ENCODE measurements at regions not wholly inside any gene's neighbourhood (a gene's known extent, or its start where the extent isn't known, plus 50 kb on each side); places are given as distances from the start of the nearest gene placed in this dataset.

- no peak for TF ChIP-seq CTCF (IDR thresholded peaks at IDR 0.05)
- no peak for TF ChIP-seq JUND (IDR thresholded peaks at IDR 0.05)
- TF ChIP-seq EP300 (IDR thresholded peaks at IDR 0.05; ENCODE audit: borderline replicate concordance in 1 of 2, low read depth in 1 of 2, low read length in 1 of 2): no peak
- TF ChIP-seq SMC3 (IDR thresholded peaks at IDR 0.05; ENCODE audit: low read depth, low read length): no peak
- TF ChIP-seq RAD21 (IDR thresholded peaks at IDR 0.05; ENCODE audit: low read length): no peak
- TF ChIP-seq YY1 (IDR thresholded peaks at IDR 0.05; ENCODE audit: low read depth): no peak
- TF ChIP-seq ZBTB33 (IDR thresholded peaks at IDR 0.05; ENCODE audit: borderline replicate concordance, low read depth): no peak
- no peak for TF ChIP-seq USF2 (IDR thresholded peaks at IDR 0.05; ENCODE audit: borderline replicate concordance, low read depth, low read length)
- Histone ChIP-seq H3F3A (replicated peaks; ENCODE audit: insufficient read depth) (peaks cover 7% of the 10 kb centered on the region), H3K9me2 (no peaks in the 10 kb centered on the region), H3K4me2 (peak overlapping the region; percentile 89), H3K9me3 (no peaks in the 10 kb centered on the region), H3K27ac (ENCODE audit: low read depth in 2 of 2, low read length in 1 of 2) (peak overlapping the region; percentile 61 to 99), H3K4me1 (ENCODE audit: control insufficient read depth in 1 of 2, insufficient read depth in 2 of 2, low read depth in 1 of 2, low read length in 1 of 2) (peaks cover 16 to 36% of the 10 kb centered on the region in 2 experiments; a peak in 3 of 4 replicates), H4K20me1 (ENCODE audit: insufficient read depth) (no peaks in the 10 kb centered on the region), H3K4me3 (ENCODE audit: low read depth in 2 of 2, low read length in 1 of 2) (peak overlapping the region; percentile 61 to 75), H3K9ac (peak overlapping the region; percentile 65), H3K27me3 (ENCODE audit: insufficient read depth) (no peaks in the 10 kb centered on the region), H2AFZ (ENCODE audit: low read depth) (peak overlapping the region; percentile 4; the same call in 1 of the 2 replicates), H3K36me3 (replicated peaks in 1 of 2; ENCODE audit: control insufficient read depth in 1 of 2, insufficient read depth in 2 of 2, low read length in 1 of 2) (peaks cover 0 to 3% of the 10 kb centered on the region in 2 experiments), H3K79me2 (ENCODE audit: insufficient read depth) (no peaks in the 10 kb centered on the region)
- WGBS (ENCODE audit: low lambda C conversion rate): 5% methylated on average over 17 of the region's 17 CpGs
- ChIA-PET POLR2A (interaction anchor here (0.7 to 6.0 kb wide), 15 partner anchors 59 to 1377 kb away, joined by 3 to 173 read pairs (median 4); partner anchors contain the start of gene SOX4), CTCF (interaction anchor here (0.6 to 6.2 kb wide), 7 partner anchors 147 to 1582 kb away, joined by 3 to 64 read pairs (median 6); partner anchors contain the start of gene SOX4)
- DNase-seq: peak; percentile 40
Observed at GRCh38 chr6:22146678-22146930, 150.2 kb downstream of the PRL start.

DNA sequence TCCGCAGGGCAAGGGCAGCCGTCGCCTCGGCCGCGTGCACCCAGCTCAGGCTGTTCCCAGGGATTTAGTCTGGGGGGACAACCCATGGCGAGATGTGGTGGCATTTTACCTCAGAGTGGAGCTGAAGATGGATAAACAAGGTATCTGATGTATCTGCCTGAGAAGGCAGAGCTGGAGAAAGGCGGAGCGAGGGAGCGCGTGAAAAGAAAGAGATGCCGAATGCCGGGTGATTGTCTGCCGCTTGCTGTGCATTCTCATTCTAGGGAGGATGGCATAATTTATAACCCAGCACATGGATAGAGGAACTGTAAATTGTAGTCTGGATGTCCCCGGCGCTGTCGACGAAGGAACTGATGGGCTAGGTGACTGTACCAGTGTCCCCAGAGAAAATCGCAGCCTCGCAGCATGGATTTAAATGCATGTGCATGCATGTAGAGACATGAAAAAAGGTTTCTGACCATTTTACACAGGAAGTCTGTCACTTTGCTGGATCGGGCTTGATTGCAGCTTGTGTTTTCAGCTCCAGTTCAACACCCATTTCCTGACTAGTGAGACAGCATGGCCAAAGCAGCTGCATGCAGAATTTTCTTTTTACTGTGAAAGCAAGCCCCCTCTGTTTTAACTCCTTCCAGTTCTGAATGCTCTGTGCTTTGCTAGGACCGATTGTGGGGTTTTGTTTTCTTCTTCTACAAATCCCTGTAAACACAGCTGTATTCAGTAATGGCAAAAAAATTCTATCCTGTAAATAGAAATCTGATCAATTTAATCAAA lies 149.7 kb downstream of the PRL start:
- no peak for DNase-seq
- CTCF ChIA-PET: interaction anchor here (0.6 to 6.2 kb wide), 10 partner anchors 148 to 1583 kb away, joined by 3 to 64 read pairs (median 6); partner anchors contain the start of gene SOX4

More for the DNA sequence above, 149.7 kb downstream of the PRL start:
- Histone ChIP-seq H3K9ac (peak overlapping the region; percentile 65), H3K27me3 (ENCODE audit: insufficient read depth) (no peaks in the 10 kb centered on the region), H3K79me2 (ENCODE audit: insufficient read depth) (no peaks in the 10 kb centered on the region), H3K27ac (ENCODE audit: low read depth in 2 of 2, low read length in 1 of 2) (peak overlapping the region; percentile 61 to 99), H3K4me1 (ENCODE audit: control insufficient read depth in 1 of 2, insufficient read depth in 2 of 2, low read depth in 1 of 2, low read length in 1 of 2) (peaks cover 16 to 31% of the 10 kb centered on the region in 2 experiments; a peak in 3 of 4 replicates), H3K36me3 (replicated peaks in 1 of 2; ENCODE audit: control insufficient read depth in 1 of 2, insufficient read depth in 2 of 2, low read length in 1 of 2) (peaks cover 0 to 6% of the 10 kb centered on the region in 2 experiments), H4K20me1 (ENCODE audit: insufficient read depth) (no peaks in the 10 kb centered on the region), H3K4me3 (ENCODE audit: low read depth in 2 of 2, low read length in 1 of 2) (peak overlapping the region; percentile 61 to 75), H3K4me2 (peak overlapping the region; percentile 89), H3F3A (replicated peaks; ENCODE audit: insufficient read depth) (peaks cover 7% of the 10 kb centered on the region), H3K9me2 (no peaks in the 10 kb centered on the region), H3K9me3 (no peaks in the 10 kb centered on the region), H2AFZ (ENCODE audit: low read depth) (peak overlapping the region; percentile 4; the same call in 1 of the 2 replicates)
- WGBS (ENCODE audit: low lambda C conversion rate): 24% methylated on average over 22 of the region's 22 CpGs
- POLR2A ChIA-PET: interaction anchor here (0.7 to 6.0 kb wide), 17 partner anchors 60 to 1515 kb away, joined by 3 to 173 read pairs (median 4); partner anchors contain the start of gene SOX4
- peak; percentile 48 for TF ChIP-seq MXI1 (IDR thresholded peaks at IDR 0.05; ENCODE audit: low read depth, low read length)
- TF ChIP-seq FOXJ3 (CRISPR knock-in tag; IDR thresholded peaks at IDR 0.05): peak; percentile 48; the same call in 1 of the 2 replicates
- no peak for TF ChIP-seq POLR2AphosphoS5 (IDR thresholded peaks at IDR 0.05; ENCODE audit: low read depth, low read length)
- TF ChIP-seq, protein P1, sequence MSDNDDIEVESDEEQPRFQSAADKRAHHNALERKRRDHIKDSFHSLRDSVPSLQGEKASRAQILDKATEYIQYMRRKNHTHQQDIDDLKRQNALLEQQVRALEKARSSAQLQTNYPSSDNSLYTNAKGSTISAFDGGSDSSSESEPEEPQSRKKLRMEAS (IDR thresholded peaks at IDR 0.05; ENCODE audit: low read depth): peak; percentile 56
- TF ChIP-seq RAD21 (IDR thresholded peaks at IDR 0.05; ENCODE audit: low read length): peak; percentile 31
